ENCODE measurements at regions not wholly inside any gene's neighbourhood (a gene's known extent, or its start where the extent isn't known, plus 50 kb on each side); places are given as distances from the start of the nearest gene placed in this dataset.

- TF ChIP-seq MAX (IDR thresholded peaks at IDR 0.05) (no peak), ZBTB7A (IDR thresholded peaks at IDR 0.05; ENCODE audit: low read depth) (no peak)
These were observed 259.3 kb upstream of the NT5C1B start for GRCh38 chr2:18848646-18849045.

GRCh38 chr2:18845854-18846445 is 256.6 kb upstream of the NT5C1B start:
- no peak for TF ChIP-seq ZBTB7A (IDR thresholded peaks at IDR 0.05; ENCODE audit: low read depth)

GRCh38 chr2:18842836-18843235 is 253.5 kb upstream of the NT5C1B start:
- TF ChIP-seq FOXM1 (IDR thresholded peaks at IDR 0.05; ENCODE audit: borderline replicate concordance, low read depth): no peak
- TF ChIP-seq ZBTB7A (IDR thresholded peaks at IDR 0.05; ENCODE audit: low read depth): no peak
- TF ChIP-seq EP300 (IDR thresholded peaks at IDR 0.05; ENCODE audit: borderline replicate concordance): no peak
- TF ChIP-seq CREB1 (IDR thresholded peaks at IDR 0.05; ENCODE audit: low read depth): no peak
- TF ChIP-seq RAD21 (IDR thresholded peaks at IDR 0.05; ENCODE audit: low read depth): no peak
- TF ChIP-seq MAX (IDR thresholded peaks at IDR 0.05): no peak
- TF ChIP-seq EGR1 (IDR thresholded peaks at IDR 0.05): no peak
- TF ChIP-seq TCF12 (IDR thresholded peaks at IDR 0.05; ENCODE audit: low read depth): no peak
- no peak for TF ChIP-seq TAF1 (IDR thresholded peaks at IDR 0.05; ENCODE audit: low read depth)
- no peak for TF ChIP-seq USF1 (IDR thresholded peaks at IDR 0.05)
- no peak for TF ChIP-seq NFIC (IDR thresholded peaks at IDR 0.05)

GRCh38 chr2:18841248-18842150 is 252.1 kb upstream of the NT5C1B start:
- TF ChIP-seq TEAD4 (IDR thresholded peaks at IDR 0.05) (no peak), EP300 (IDR thresholded peaks at IDR 0.05; ENCODE audit: borderline replicate concordance) (no peak), ZBTB7A (IDR thresholded peaks at IDR 0.05; ENCODE audit: low read depth) (no peak), CREB1 (IDR thresholded peaks at IDR 0.05; ENCODE audit: low read depth) (no peak), EGR1 (IDR thresholded peaks at IDR 0.05) (no peak), TAF1 (IDR thresholded peaks at IDR 0.05; ENCODE audit: low read depth) (no peak), CEBPB (IDR thresholded peaks at IDR 0.05) (no peak)

GRCh38 chr2:18837240-18837639 is 247.9 kb upstream of the NT5C1B start:
- TF ChIP-seq EGR1 (IDR thresholded peaks at IDR 0.05) (no peak), CEBPB (IDR thresholded peaks at IDR 0.05) (no peak), FOXM1 (IDR thresholded peaks at IDR 0.05; ENCODE audit: borderline replicate concordance, low read depth) (no peak), NFIC (IDR thresholded peaks at IDR 0.05) (no peak), TCF12 (IDR thresholded peaks at IDR 0.05; ENCODE audit: low read depth) (no peak), EP300 (IDR thresholded peaks at IDR 0.05; ENCODE audit: borderline replicate concordance) (no peak), TEAD4 (IDR thresholded peaks at IDR 0.05) (no peak), REST (IDR thresholded peaks at IDR 0.05; ENCODE audit: low read depth) (no peak), TAF1 (IDR thresholded peaks at IDR 0.05; ENCODE audit: low read depth) (no peak), YY1 (IDR thresholded peaks at IDR 0.05; ENCODE audit: low read depth) (no peak), CREB1 (IDR thresholded peaks at IDR 0.05; ENCODE audit: low read depth) (no peak), ZBTB7A (IDR thresholded peaks at IDR 0.05; ENCODE audit: low read depth) (no peak), USF1 (IDR thresholded peaks at IDR 0.05) (no peak), RAD21 (IDR thresholded peaks at IDR 0.05; ENCODE audit: low read depth) (no peak), MAX (IDR thresholded peaks at IDR 0.05) (no peak)

- TF ChIP-seq TCF12 (IDR thresholded peaks at IDR 0.05; ENCODE audit: low read depth): no peak
- TF ChIP-seq REST (IDR thresholded peaks at IDR 0.05; ENCODE audit: low read depth): no peak
- no peak for TF ChIP-seq MAX (IDR thresholded peaks at IDR 0.05)
- no peak for TF ChIP-seq EGR1 (IDR thresholded peaks at IDR 0.05)
- no peak for TF ChIP-seq YY1 (IDR thresholded peaks at IDR 0.05; ENCODE audit: low read depth)
- TF ChIP-seq NFIC (IDR thresholded peaks at IDR 0.05): no peak
- TF ChIP-seq EP300 (IDR thresholded peaks at IDR 0.05; ENCODE audit: borderline replicate concordance): no peak
- TF ChIP-seq TAF1 (IDR thresholded peaks at IDR 0.05; ENCODE audit: low read depth): no peak
- TF ChIP-seq FOXM1 (IDR thresholded peaks at IDR 0.05; ENCODE audit: borderline replicate concordance, low read depth): no peak
- TF ChIP-seq RAD21 (IDR thresholded peaks at IDR 0.05; ENCODE audit: low read depth): no peak
- no peak for TF ChIP-seq CEBPB (IDR thresholded peaks at IDR 0.05)
These were observed 247.1 kb upstream of the NT5C1B start for GRCh38 chr2:18836436-18836835.
